ENCODE measurements at regions not wholly inside any gene's neighbourhood (a gene's known extent, or its start where the extent isn't known, plus 50 kb on each side); places are given as distances from the start of the nearest gene placed in this dataset.

- TF ChIP-seq CHD7 (IDR thresholded peaks at IDR 0.05; ENCODE audit: insufficient replicate concordance, low read length): no peak
- no peak for TF ChIP-seq E2F6 (IDR thresholded peaks at IDR 0.05)
- TF ChIP-seq NANOG (IDR thresholded peaks at IDR 0.05; ENCODE audit: insufficient read depth, low read depth, low read length, poor library complexity, severe bottlenecking): no peak
- no peak for TF ChIP-seq RFX5 (IDR thresholded peaks at IDR 0.05; ENCODE audit: borderline replicate concordance, low read depth, low read length)
- no peak for TF ChIP-seq EP300 (IDR thresholded peaks at IDR 0.05; ENCODE audit: borderline replicate concordance in 1 of 2, low read depth in 2 of 2, low read length in 2 of 2)
- no peak for TF ChIP-seq ATF3 (IDR thresholded peaks at IDR 0.05; ENCODE audit: insufficient read depth, low read depth, low read length)
- no peak for TF ChIP-seq SP4 (IDR thresholded peaks at IDR 0.05; ENCODE audit: low read length)
- TF ChIP-seq TCF12 (IDR thresholded peaks at IDR 0.05; ENCODE audit: low read depth, low read length): no peak
- no peak for TF ChIP-seq HDAC2 (IDR thresholded peaks at IDR 0.05; ENCODE audit: borderline replicate concordance in 1 of 2, low read depth in 2 of 2, low read length in 2 of 2)
Observed at GRCh38 chr15:25090073-25090733, 135.4 kb downstream of the SNRPN start (continued).
